Osteoblast (primary cell): ENCODE measurements at regions not wholly inside any gene's neighbourhood (a gene's known extent, or its start where the extent isn't known, plus 50 kb on each side); places are given as distances from the start of the nearest gene placed in this dataset.

Experiments used
- DNase-seq: peaks from one replicate; pipeline ENCODE4 v3.0.0; 2011; ENCODE audit warnings: low spot score, mixed read lengths; ENCODE audit not compliant: insufficient read length; ENCODE audit errors: missing footprints
- H2AFZ ChIP-seq: 2 replicates; pipeline ENCODE4 v1.6.0; 2011; ENCODE audit warnings: mild to moderate bottlenecking, low read length
- H3K27ac ChIP-seq: 2 replicates; pipeline ENCODE4 v1.5.1; 2011; ENCODE audit warnings: mild to moderate bottlenecking, low read depth, low read length, moderate library complexity
- H3K27me3 ChIP-seq: 2 replicates; pipeline ENCODE4 v1.6.0; 2012; ENCODE audit warnings: mild to moderate bottlenecking, control low read depth, inconsistent platforms, low read length, moderate library complexity; ENCODE audit not compliant: insufficient read depth
- H3K36me3 ChIP-seq: 2 replicates; pipeline ENCODE4 v1.5.1; 2011; ENCODE audit warnings: mild to moderate bottlenecking, low read length, control low read depth, moderate library complexity; ENCODE audit not compliant: insufficient read depth
- H3K4me1 ChIP-seq: 2 replicates; pipeline ENCODE4 v1.5.1; 2011; ENCODE audit warnings: mild to moderate bottlenecking, low read length, control low read depth, moderate library complexity; ENCODE audit not compliant: insufficient read depth
- H3K4me2 ChIP-seq: 2 replicates; pipeline ENCODE4 v1.6.0; 2011; ENCODE audit warnings: mild to moderate bottlenecking, low read length; ENCODE audit not compliant: insufficient read depth
- H3K4me3 ChIP-seq: fragments of 200-600 bp; sonication (generic); 3 replicates; pipeline ENCODE4 v1.5.1; 2012; ENCODE audit warnings: mild to moderate bottlenecking, low read length, inconsistent platforms; ENCODE audit not compliant: insufficient read depth
- H3K79me2 ChIP-seq: 2 replicates; pipeline ENCODE4 v1.6.0; 2012; ENCODE audit warnings: mild to moderate bottlenecking, low read length, control low read depth, inconsistent platforms; ENCODE audit not compliant: insufficient read depth
- H3K9me3 ChIP-seq: 2 replicates; pipeline ENCODE4 v1.5.1; 2011; ENCODE audit warnings: low read depth, low read length, control low read depth
- H4K20me1 ChIP-seq: 2 replicates; pipeline ENCODE4 v1.6.0; 2012; ENCODE audit warnings: mild to moderate bottlenecking, low read length, control low read depth; ENCODE audit not compliant: insufficient read depth
- CTCF ChIP-seq: IDR thresholded peaks from 2 replicates; pipeline ENCODE4 v1.5.1; 2011; ENCODE audit warnings: mild to moderate bottlenecking, low read depth, low read length, moderate library complexity; ENCODE audit errors: extremely low read depth

- Histone ChIP-seq H4K20me1 (no peaks in the 10 kb centered on the region), H3K4me2 (no peak overlapping the region), H3K27ac (no peak overlapping the region), H3K9me3 (no peaks in the 10 kb centered on the region), H3K4me1 (peaks cover 7% of the 10 kb centered on the region), H3K79me2 (no peaks in the 10 kb centered on the region), H3K4me3 (no peak overlapping the region), H3K36me3 (no peaks in the 10 kb centered on the region), H2AFZ (no peak overlapping the region), H3K27me3 (no peaks in the 10 kb centered on the region)
- TF ChIP-seq CTCF = no peak
- DNase-seq = no peak
Measured at GRCh38 chr17:13933441-13934276, 135.6 kb upstream of the COX10 start.

- Histone ChIP-seq H4K20me1 (no peaks in the 10 kb centered on the region), H3K4me3 (no peak overlapping the region), H3K27me3 (no peaks in the 10 kb centered on the region), H3K36me3 (no peaks in the 10 kb centered on the region), H2AFZ (no peak overlapping the region), H3K4me1 (no peaks in the 10 kb centered on the region), H3K27ac (no peak overlapping the region), H3K9me3 (no peaks in the 10 kb centered on the region), H3K79me2 (no peaks in the 10 kb centered on the region), H3K4me2 (no peak overlapping the region)
- DNase-seq = no peak
- TF ChIP-seq CTCF = peak; percentile 30
Measured at GRCh38 chr17:13939222-13939621, 130.1 kb upstream of the COX10 start.

DNA sequence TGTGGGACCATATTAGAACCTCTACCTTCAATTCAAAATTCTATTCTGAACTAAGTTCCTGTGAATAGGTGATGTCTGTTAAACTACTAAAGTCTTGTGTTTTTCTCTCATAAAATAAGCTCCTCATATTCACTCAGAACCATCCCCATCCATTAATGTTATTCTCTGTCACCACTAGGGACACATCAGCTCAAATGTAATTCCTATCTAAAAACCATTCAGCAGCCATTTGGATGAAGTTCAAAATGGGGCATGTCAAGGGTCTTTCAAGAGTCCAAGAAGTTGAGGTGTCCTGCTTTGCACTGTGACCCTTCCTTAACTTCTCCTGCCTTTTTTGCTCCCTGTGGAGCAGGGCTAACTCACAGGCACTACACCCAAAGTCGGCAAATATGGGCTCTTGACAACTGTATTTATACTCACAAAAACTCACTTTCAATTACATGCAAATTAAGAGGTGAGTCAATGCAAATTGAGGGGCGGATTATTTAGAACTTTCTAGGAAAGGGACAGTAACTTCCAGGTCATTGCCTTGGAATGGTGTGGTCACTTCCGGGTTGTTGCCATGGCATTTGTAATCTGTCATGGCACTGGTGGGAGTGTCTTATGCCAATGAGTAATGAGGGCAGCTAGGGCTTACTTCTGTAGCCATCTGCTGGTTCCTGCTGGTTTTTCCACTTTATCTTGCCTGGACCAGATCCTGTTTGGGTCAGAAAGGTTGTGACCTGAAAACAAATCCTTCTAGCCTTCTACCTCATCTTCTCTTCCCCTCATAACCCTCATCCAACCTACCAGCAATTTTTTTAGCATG is 128.2 kb upstream of the COX10 start:
- TF ChIP-seq CTCF = peak; percentile 14
- Histone ChIP-seq H3K36me3 (no peaks in the 10 kb centered on the region), H3K9me3 (no peaks in the 10 kb centered on the region), H3K4me3 (no peak overlapping the region), H3K27me3 (no peaks in the 10 kb centered on the region), H3K4me2 (no peak overlapping the region), H3K27ac (no peak overlapping the region), H2AFZ (peak overlapping the region; percentile 62), H4K20me1 (no peaks in the 10 kb centered on the region), H3K4me1 (no peaks in the 10 kb centered on the region), H3K79me2 (no peaks in the 10 kb centered on the region)
- DNase-seq = no peak

DNA sequence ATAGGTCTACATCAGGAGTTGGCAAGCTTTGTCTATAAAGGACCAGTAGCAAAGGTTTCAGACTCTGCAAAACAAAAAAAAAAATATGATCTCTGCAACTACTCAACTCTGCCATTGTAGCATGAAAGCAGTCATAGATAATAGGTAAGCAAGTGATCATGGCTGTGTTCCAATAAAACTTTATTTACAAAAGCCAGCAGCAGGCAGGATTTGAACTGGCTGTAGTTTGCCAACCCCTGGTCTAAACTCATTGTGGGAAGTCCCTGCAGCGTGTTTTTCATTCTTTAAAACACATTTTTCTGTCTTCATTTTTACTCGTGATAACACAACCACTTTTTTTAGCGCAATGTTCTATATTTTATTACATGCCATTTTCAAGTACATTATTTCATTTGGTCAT is 127.5 kb upstream of the COX10 start:
- no peak overlapping the region for H3K4me2 ChIP-seq

More for the DNA sequence above, 127.5 kb upstream of the COX10 start:
- Histone ChIP-seq H3K36me3 (no peaks in the 10 kb centered on the region), H3K4me3 (no peak overlapping the region), H4K20me1 (no peaks in the 10 kb centered on the region), H3K4me1 (no peaks in the 10 kb centered on the region), H2AFZ (no peak overlapping the region), H3K27ac (no peak overlapping the region), H3K79me2 (no peaks in the 10 kb centered on the region), H3K27me3 (no peaks in the 10 kb centered on the region), H3K9me3 (no peaks in the 10 kb centered on the region)
- no peak for DNase-seq
- TF ChIP-seq CTCF = no peak
